ENCODE measurements at regions not wholly inside any gene's neighbourhood (a gene's known extent, or its start where the extent isn't known, plus 50 kb on each side); places are given as distances from the start of the nearest gene placed in this dataset.

DNA sequence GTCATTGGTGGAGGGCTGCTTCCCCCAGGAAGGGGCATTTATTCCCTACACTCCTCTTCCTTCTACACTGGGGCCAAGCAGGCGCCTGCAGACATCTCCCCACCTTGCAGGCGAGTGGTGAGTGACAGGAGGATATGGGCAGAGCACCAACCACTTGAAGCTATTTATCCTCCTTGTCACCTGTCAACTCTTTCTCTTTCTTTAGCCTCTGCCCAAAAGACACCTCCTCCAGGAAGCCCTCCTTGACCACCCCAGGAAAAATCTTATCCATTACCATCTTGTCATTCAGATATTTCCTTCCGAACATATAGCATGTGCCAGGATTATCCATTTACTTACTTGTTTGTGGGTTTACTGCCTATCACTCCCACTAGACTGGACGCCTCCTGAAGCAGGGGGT is 362.4 kb downstream of the MN1 start:
- no peak for DNase-seq
- in situ Hi-C loops (cut with HindIII; ENCODE audit: low pct_ligation_motif_present, low pct_unique_long_range_greater_than_20kb, low sequenced_read_pairs): no loop called here

- in situ Hi-C loops (cut with HindIII; ENCODE audit: low pct_ligation_motif_present, low pct_unique_long_range_greater_than_20kb, low sequenced_read_pairs): no loop called here
- DNase-seq: no peak
Observed at GRCh38 chr22:27440304-27440865, 361.2 kb downstream of the MN1 start.

GRCh38 chr22:27441706-27442475 is 359.7 kb downstream of the MN1 start:
- DNase-seq: no peak
- in situ Hi-C loops (cut with HindIII; ENCODE audit: low pct_ligation_motif_present, low pct_unique_long_range_greater_than_20kb, low sequenced_read_pairs): no loop called here

DNA sequence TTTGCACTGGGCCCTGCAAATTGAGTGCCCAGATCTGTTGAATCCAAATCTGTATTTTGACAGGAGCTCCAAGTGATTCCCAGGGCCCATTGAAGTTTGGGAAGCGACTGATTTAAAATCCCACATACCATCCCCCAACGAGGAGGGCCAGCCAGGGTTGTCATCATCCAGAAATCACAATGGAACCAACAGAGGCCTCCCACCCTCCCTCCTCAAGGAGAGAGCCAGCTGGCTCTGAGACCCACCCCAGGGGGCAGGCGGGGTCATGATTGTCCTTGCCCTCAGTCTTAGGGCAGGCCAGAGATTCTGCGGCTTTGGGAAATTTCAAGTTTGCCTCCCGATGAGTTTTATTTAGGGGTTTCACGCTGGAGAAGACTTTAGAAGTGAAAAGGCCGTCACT is 358.2 kb downstream of the MN1 start:
- no peak for DNase-seq
- in situ Hi-C loops (cut with HindIII; ENCODE audit: low pct_ligation_motif_present, low pct_unique_long_range_greater_than_20kb, low sequenced_read_pairs): no loop called here

- no peak for DNase-seq
- in situ Hi-C loops (cut with HindIII; ENCODE audit: low pct_ligation_motif_present, low pct_unique_long_range_greater_than_20kb, low sequenced_read_pairs): no loop called here
Observed at GRCh38 chr22:27445881-27446280, 355.7 kb downstream of the MN1 start.

DNA sequence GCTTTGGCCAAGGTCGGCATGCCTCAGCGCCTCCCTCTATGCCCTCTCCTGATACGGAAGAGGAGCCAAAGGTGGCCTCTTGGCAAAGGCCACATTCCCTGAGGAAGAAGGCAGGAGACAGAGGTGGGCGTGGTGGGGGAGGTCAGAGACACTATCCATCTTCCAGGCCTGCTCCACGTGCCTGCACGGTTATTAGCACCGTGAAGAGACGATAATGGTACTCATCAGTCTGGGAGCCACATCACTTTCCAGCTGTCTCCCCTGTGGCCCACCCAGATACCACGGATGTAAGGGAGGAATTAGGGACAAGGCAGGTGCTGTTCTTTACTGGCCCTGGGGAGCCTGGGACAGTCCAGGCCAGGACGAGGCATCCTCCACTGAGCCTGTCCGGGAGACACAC is 354.3 kb downstream of the MN1 start:
- in situ Hi-C loops (cut with HindIII; ENCODE audit: low pct_ligation_motif_present, low pct_unique_long_range_greater_than_20kb, low sequenced_read_pairs): no loop called here
- no peak for DNase-seq

- in situ Hi-C loops (cut with HindIII; ENCODE audit: low pct_ligation_motif_present, low pct_unique_long_range_greater_than_20kb, low sequenced_read_pairs): no loop called here
- no peak for DNase-seq
Observed at GRCh38 chr22:27450448-27450847, 351.1 kb downstream of the MN1 start.

DNA sequence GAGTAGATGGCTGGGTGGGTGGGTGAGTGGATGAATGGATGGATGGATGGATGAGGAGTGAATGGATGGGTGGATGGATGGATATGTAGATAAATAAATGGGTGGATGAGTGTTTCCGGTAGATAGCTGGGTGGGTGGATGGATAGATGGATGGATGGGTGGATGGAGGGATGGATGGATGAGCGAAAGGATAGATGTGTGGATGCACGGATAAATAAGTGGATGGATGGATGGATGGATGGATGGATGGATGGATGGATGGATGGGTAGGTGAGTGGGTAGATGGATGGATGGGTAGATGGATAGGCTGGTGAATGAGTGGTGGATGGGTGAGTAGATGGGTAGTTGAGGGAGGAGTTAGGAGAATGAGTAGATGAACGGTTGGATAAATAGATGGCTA is 349.3 kb downstream of the MN1 start:
- DNase-seq: no peak
- in situ Hi-C loops (cut with HindIII; ENCODE audit: low pct_ligation_motif_present, low pct_unique_long_range_greater_than_20kb, low sequenced_read_pairs): no loop called here

DNA sequence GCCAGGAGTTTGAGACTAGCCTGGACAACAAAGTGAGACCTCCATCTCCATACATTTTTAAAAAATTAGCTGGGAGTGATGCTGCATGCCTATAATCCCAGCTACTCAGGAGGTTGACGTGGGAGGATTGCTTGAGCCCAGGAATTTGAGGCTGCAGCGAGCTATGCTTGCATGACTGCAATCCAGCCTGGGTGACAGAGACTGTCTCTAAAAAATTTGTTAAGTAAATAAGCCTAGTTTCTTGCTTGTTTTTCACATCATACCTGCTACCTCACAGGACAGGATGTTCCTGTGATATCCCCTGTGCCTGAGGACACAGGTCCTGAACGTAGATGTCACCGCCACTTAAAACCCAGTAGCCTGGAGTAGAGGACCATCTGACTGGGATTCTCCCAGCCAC is 348.6 kb downstream of the MN1 start:
- in situ Hi-C loops (cut with HindIII; ENCODE audit: low pct_ligation_motif_present, low pct_unique_long_range_greater_than_20kb, low sequenced_read_pairs): no loop called here
- DNase-seq: no peak

- no peak for DNase-seq
- in situ Hi-C loops (cut with HindIII; ENCODE audit: low pct_ligation_motif_present, low pct_unique_long_range_greater_than_20kb, low sequenced_read_pairs): no loop called here
Observed at GRCh38 chr22:27453725-27454124, 347.8 kb downstream of the MN1 start.

DNA sequence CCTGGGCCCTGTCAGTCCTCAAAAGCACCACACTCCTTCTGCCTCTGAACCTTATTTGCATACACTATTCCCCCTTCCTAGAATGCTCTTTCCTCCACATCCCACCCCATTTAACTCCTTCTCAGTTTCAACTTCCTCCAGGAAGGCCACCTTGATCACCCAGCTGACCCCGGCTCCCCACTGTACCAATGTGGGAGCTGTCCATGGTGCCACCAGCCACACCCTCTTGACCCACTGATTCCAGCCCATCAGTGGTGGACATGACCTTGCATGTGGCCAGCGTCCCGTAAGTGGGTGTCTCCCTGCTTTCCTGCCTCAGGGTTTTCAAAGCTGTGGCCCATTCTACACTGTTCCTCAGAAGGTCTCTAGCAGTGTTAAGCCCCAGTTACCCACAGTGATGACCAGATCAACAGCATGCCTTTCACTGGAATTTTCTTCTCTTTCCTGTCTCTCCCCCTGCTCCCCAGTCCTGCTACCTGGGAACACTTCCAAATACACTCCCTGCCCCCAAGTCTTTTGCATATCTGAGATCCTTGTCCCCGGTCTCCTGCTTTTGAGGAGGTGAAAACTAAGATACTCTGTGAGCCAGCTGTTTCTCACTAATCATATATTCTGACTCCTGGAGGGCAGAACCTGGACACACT is 346.6 kb downstream of the MN1 start:
- DNase-seq: peak; percentile 17
- in situ Hi-C loops (cut with HindIII; ENCODE audit: low pct_ligation_motif_present, low pct_unique_long_range_greater_than_20kb, low sequenced_read_pairs): no loop called here

- in situ Hi-C loops (cut with HindIII; ENCODE audit: low pct_ligation_motif_present, low pct_unique_long_range_greater_than_20kb, low sequenced_read_pairs): no loop called here
- no peak for DNase-seq
Observed at GRCh38 chr22:27455526-27455925, 346.0 kb downstream of the MN1 start.

- peak; percentile 59 for DNase-seq
- in situ Hi-C loops (cut with HindIII; ENCODE audit: low pct_ligation_motif_present, low pct_unique_long_range_greater_than_20kb, low sequenced_read_pairs): no loop called here
Observed at GRCh38 chr22:27456696-27457503, 344.7 kb downstream of the MN1 start.

- in situ Hi-C loops (cut with HindIII; ENCODE audit: low pct_ligation_motif_present, low pct_unique_long_range_greater_than_20kb, low sequenced_read_pairs): no loop called here
Observed at GRCh38 chr22:27459999-27460398, 341.6 kb downstream of the MN1 start.

GRCh38 chr22:27460591-27461347 is 340.8 kb downstream of the MN1 start:
- no peak for DNase-seq
- in situ Hi-C loops (cut with HindIII; ENCODE audit: low pct_ligation_motif_present, low pct_unique_long_range_greater_than_20kb, low sequenced_read_pairs): no loop called here

More at GRCh38 chr22:27459999-27460398, 341.6 kb downstream of the MN1 start:
- no peak for DNase-seq

DNA sequence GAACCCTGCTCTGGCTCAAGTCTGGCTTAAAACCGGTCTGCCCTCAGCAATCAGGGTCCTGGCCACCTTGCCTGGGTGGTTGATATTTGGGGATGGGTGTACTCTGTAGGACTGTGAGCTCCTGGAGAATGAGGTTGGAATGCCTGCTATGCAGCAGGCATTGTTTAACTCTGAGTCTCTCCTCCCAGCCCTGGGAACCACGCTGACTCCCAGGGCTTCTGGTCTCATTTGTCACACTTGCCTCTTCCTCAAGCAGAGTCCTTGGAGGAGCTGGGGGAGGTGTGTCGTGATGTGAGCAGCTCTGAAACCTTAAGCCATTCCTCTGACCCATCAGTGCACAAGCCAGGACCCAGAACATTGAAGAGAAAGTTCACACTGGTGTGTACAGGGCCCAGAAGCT is 340.1 kb downstream of the MN1 start:
- DNase-seq: peak; percentile 86
- in situ Hi-C loops (cut with HindIII; ENCODE audit: low pct_ligation_motif_present, low pct_unique_long_range_greater_than_20kb, low sequenced_read_pairs): no loop called here

DNA sequence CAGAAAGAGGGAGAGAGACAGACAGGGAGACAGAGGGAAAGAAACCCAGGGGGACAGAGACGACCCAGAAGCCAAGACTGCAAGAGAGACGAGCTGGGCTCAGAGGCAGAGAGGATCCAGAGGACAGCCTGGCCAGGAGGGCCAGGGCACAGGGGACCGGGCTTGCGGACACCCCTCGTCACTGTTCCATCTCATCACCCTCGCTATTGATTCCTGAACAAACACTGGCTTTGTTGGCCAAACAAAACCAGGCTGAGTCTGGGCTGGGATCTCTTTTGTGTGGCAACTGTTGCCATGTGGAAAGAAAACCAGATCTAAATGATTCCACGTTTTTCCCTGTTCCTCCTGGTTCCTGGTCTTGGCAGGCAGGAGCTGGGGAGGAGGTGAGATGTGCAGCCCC is 339.4 kb downstream of the MN1 start:
- in situ Hi-C loops (cut with HindIII; ENCODE audit: low pct_ligation_motif_present, low pct_unique_long_range_greater_than_20kb, low sequenced_read_pairs): no loop called here
- DNase-seq: no peak

DNA sequence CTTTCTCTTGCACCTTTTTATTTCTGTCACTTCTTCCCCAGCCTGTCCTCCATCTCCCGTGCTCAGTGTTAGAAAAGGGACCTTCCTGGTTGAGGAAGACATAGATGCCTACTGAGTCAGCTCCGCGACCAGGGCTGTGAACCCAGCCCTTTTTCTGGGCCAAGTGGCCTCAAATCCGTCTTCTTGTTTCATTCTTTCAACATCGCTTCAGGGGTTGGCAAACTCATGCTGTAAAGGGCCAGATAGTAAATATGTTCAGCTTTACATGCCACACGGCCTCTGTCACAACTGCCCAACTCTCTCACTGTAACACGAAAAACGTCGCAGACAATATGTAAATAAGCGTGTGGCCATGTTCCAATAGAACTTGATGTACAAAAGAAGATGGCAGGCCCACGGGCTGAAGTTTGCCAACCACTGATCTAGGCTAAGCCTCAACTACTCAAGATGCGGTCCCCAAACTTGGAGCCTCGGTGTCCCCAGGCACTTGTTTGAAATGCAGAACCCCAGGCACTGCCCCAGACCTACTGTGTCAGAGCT is 338.4 kb downstream of the MN1 start:
- in situ Hi-C loops (cut with HindIII; ENCODE audit: low pct_ligation_motif_present, low pct_unique_long_range_greater_than_20kb, low sequenced_read_pairs): no loop called here
- DNase-seq: no peak

Measured in ACHN (cell line).